Endothelial cell of umbilical vein (primary cell): ENCODE measurements at regions not wholly inside any gene's neighbourhood (a gene's known extent, or its start where the extent isn't known, plus 50 kb on each side); places are given as distances from the start of the nearest gene placed in this dataset.

Experiments used
- BruUV-seq: library from RNA; stranded (reverse); fragments of 400-500 nt; replicated peaks from 2 replicates; lab custom pipeline; 2021; lab: Mats Ljungman, UMichigan
- CTCF ChIA-PET: fragments of 300-600, 350-600 bp; sonication (Branson Sonifier 250); formaldehyde crosslinking; loops from one replicate; lab custom pipeline; 2021; ENCODE audit warnings: antibody characterized with exemption, inconsistent platforms; lab: Charles Lee
- POLR2A ChIA-PET: fragments of 300-600, 350-600 bp; sonication (Branson Sonifier 250); formaldehyde crosslinking; loops from one replicate; lab custom pipeline; 2021; ENCODE audit warnings: antibody characterized with exemption, inconsistent platforms; lab: Charles Lee
- DNase-seq: peaks from one replicate; pipeline ENCODE4 v3.0.0-alpha.2; 2011; ENCODE audit warnings: low read depth, low spot score
- FAIRE-seq: peaks from 2 replicates; lab custom pipeline; 2011; peaks lifted over from hg19 to GRCh38; lab: Jason Lieb, UNC
- H2AFZ ChIP-seq: 2 replicates; pipeline ENCODE4 v1.6.0; 2012; ENCODE audit warnings: low read depth, low read length, control low read depth, inconsistent platforms
- H3K27ac ChIP-seq: 2 replicates; pipeline ENCODE4 v1.5.1; 2011; ENCODE audit warnings: low read depth, mild to moderate bottlenecking, control low read depth, low read length, moderate library complexity; ENCODE audit not compliant: insufficient read depth
- H3K27me3 ChIP-seq, 2 experiments: 2 replicates each; pipeline versions ENCODE4 v1.6.0 to v1.6.1; 2011; ENCODE audit warnings: low read length in 2 of 2, mixed read lengths in 1 of 2; ENCODE audit not compliant: control insufficient read depth in 2 of 2, insufficient read depth in 2 of 2
- H3K36me3 ChIP-seq, 2 experiments: 2 replicates in 1 of 2; 3 replicates in 1 of 2; pipeline ENCODE4 v1.5.1; 2011; ENCODE audit warnings: low read length in 2 of 2, mild to moderate bottlenecking in 1 of 2, moderate library complexity in 1 of 2; ENCODE audit not compliant: control insufficient read depth in 2 of 2, insufficient read depth in 2 of 2; ENCODE audit errors: extremely low read depth in 1 of 2
- H3K4me1 ChIP-seq: 3 replicates; pipeline ENCODE4 v1.5.1; 2011; ENCODE audit warnings: mild to moderate bottlenecking, low read length; ENCODE audit not compliant: control insufficient read depth, insufficient read depth; ENCODE audit errors: extremely low read depth
- H3K4me2 ChIP-seq: 2 replicates; pipeline ENCODE4 v1.6.1; 2011; ENCODE audit warnings: low read length, control low read depth, mixed read lengths; ENCODE audit not compliant: insufficient read depth
- H3K4me3 ChIP-seq, 3 experiments: fragments of 200-600 bp in 1 of 3; sonication (generic), shearing (Covaris generic) in 1 of 3; replicated peaks in 1 of 3; 2 replicates each; pipeline ENCODE4 v1.5.1; 2011 to 2016; ENCODE audit warnings: control low read depth in 3 of 3, low read length in 3 of 3, mild to moderate bottlenecking in 2 of 3, inconsistent platforms in 1 of 3, low read depth in 1 of 3, moderate library complexity in 1 of 3; ENCODE audit not compliant: insufficient read depth in 1 of 3
- H3K79me2 ChIP-seq: 2 replicates; pipeline ENCODE4 v1.6.0; 2012; ENCODE audit warnings: low read length, inconsistent platforms; ENCODE audit not compliant: control insufficient read depth, insufficient read depth
- H3K9ac ChIP-seq: replicated peaks from 2 replicates; pipeline ENCODE3; 2011; ENCODE audit warnings: low read length, control low read depth; ENCODE audit not compliant: insufficient read depth; ENCODE audit errors: extremely low read depth
- H3K9me1 ChIP-seq: replicated peaks from 3 replicates; pipeline ENCODE4 v1.6.0; 2011; ENCODE audit warnings: mild to moderate bottlenecking, low read length; ENCODE audit not compliant: control insufficient read depth, insufficient read depth; ENCODE audit errors: extremely low read depth
- H3K9me3 ChIP-seq: replicated peaks from 2 replicates; pipeline ENCODE4 v1.5.1; 2012; ENCODE audit warnings: low read length, inconsistent platforms; ENCODE audit not compliant: control insufficient read depth, insufficient read depth
- H4K20me1 ChIP-seq: replicated peaks from 2 replicates; pipeline ENCODE3; 2011; ENCODE audit warnings: mild to moderate bottlenecking, low read length; ENCODE audit not compliant: control insufficient read depth, insufficient read depth; ENCODE audit errors: extremely low read depth
- EZH2 ChIP-seq: IDR thresholded peaks from 2 replicates; pipeline ENCODE4 v1.6.1; 2012; ENCODE audit warnings: borderline replicate concordance, low read depth, mild to moderate bottlenecking, moderate library complexity, low read length, inconsistent platforms; ENCODE audit not compliant: severe bottlenecking
- FOS ChIP-seq: IDR thresholded peaks from 2 replicates; pipeline ENCODE4 v1.6.1; 2011; ENCODE audit warnings: mild to moderate bottlenecking, low read length, moderate library complexity, borderline replicate concordance; ENCODE audit not compliant: insufficient read depth
- GATA2 ChIP-seq: IDR thresholded peaks from 2 replicates; pipeline ENCODE4 v1.7.0; 2011; ENCODE audit warnings: low read depth, mild to moderate bottlenecking, moderate library complexity, mixed read lengths, low read length; ENCODE audit not compliant: insufficient read length, insufficient read depth
- JUN ChIP-seq: IDR thresholded peaks from 2 replicates; pipeline ENCODE4 v1.6.1; 2011; ENCODE audit warnings: borderline replicate concordance, low read depth; ENCODE audit not compliant: insufficient read length, insufficient read depth
- MYC ChIP-seq: IDR thresholded peaks from one replicate; pipeline ENCODE4 v1.6.1; 2011; ENCODE audit warnings: mild to moderate bottlenecking, low read depth, low read length
- POLR2A ChIP-seq: IDR thresholded peaks from 2 replicates; pipeline ENCODE4 v1.6.1; 2012; ENCODE audit warnings: low read depth, mild to moderate bottlenecking, control low read depth, low read length
- POLR2AphosphoS5 ChIP-seq: IDR thresholded peaks from 2 replicates; pipeline ENCODE4 v1.6.1; 2012; ENCODE audit warnings: low read depth, mild to moderate bottlenecking, control low read depth, low read length, moderate library complexity; ENCODE audit not compliant: insufficient read depth
- dilution Hi-C: fragments of 300-500 bp; cut with MboI; formaldehyde crosslinking; loops from one replicate; pipeline ENCODE4 v1.15.0; 2019; ENCODE audit warnings: low sequenced_read_pairs; ENCODE audit not compliant: extremely low pct_ligation_motif_present
- intact Hi-C: fragments of 100-400 bp; cut with micrococcal nuclease; formaldehyde crosslinking; loops from one replicate; pipeline ENCODE4 v1.10.0; 2022
- TF ChIP-seq, protein P1 (sequence below): IDR thresholded peaks from 2 replicates; pipeline ENCODE4 v1.6.1; 2011; ENCODE audit not compliant: insufficient read depth, insufficient read length
- TF ChIP-seq, protein P2 (sequence below), 2 donors: IDR thresholded peaks; 1 replicate in 1 of 2; 2 replicates in 1 of 2; pipeline ENCODE4 v1.5.1; 2011; ENCODE audit warnings: low read length in 2 of 2, mild to moderate bottlenecking in 2 of 2, moderate library complexity in 2 of 2, control low read depth in 1 of 2, inconsistent platforms in 1 of 2, low read depth in 1 of 2; ENCODE audit not compliant: insufficient read depth in 1 of 2; ENCODE audit errors: extremely low read depth in 1 of 2

DNA sequence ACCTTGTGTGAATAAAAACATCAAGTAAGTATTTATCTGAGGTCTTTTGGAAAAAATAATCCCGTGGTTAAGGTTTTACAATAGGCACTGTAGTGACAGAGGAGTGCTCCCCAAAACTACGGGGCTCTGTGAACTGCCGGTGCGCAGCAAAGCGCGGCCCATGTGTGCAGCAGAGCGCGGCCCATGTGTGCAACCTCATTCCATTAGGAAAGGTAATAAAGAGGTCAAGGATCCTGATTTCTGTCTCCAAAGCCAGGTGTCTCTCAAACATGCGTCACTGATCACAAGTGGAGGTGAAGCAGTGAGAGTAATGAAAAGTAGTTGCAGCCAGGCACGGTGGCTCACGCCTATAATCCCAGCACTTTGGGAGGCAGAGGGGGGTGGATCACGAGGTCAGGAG lies 58.7 kb downstream of the MRPL57 start:
- no TSS peak for BruUV-seq
- ChIA-PET POLR2A (no interaction called here), CTCF (no interaction called here)
- Histone ChIP-seq H3K27ac (no peak overlapping the region), H3K9ac (no peak overlapping the region), H3K36me3 (no peaks in the 10 kb centered on the region), H3K4me1 (no peaks in the 10 kb centered on the region), H2AFZ (no peak overlapping the region), H4K20me1 (no peaks in the 10 kb centered on the region), H3K4me3 (no peak overlapping the region), H3K9me1 (no peaks in the 10 kb centered on the region), H3K79me2 (no peaks in the 10 kb centered on the region), H3K27me3 (peaks cover 14 to 16% of the 10 kb centered on the region in 2 experiments), H3K4me2 (no peak overlapping the region), H3K9me3 (no peaks in the 10 kb centered on the region)
- no peak for TF ChIP-seq GATA2
- no peak for TF ChIP-seq POLR2A
- TF ChIP-seq, protein P1, sequence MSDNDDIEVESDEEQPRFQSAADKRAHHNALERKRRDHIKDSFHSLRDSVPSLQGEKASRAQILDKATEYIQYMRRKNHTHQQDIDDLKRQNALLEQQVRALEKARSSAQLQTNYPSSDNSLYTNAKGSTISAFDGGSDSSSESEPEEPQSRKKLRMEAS = no peak
- TF ChIP-seq, protein P2, sequence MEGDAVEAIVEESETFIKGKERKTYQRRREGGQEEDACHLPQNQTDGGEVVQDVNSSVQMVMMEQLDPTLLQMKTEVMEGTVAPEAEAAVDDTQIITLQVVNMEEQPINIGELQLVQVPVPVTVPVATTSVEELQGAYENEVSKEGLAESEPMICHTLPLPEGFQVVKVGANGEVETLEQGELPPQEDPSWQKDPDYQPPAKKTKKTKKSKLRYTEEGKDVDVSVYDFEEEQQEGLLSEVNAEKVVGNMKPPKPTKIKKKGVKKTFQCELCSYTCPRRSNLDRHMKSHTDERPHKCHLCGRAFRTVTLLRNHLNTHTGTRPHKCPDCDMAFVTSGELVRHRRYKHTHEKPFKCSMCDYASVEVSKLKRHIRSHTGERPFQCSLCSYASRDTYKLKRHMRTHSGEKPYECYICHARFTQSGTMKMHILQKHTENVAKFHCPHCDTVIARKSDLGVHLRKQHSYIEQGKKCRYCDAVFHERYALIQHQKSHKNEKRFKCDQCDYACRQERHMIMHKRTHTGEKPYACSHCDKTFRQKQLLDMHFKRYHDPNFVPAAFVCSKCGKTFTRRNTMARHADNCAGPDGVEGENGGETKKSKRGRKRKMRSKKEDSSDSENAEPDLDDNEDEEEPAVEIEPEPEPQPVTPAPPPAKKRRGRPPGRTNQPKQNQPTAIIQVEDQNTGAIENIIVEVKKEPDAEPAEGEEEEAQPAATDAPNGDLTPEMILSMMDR (IDR thresholded peaks at IDR 0.05; ENCODE audit: extremely low read depth in 1 of 2, insufficient read depth in 1 of 2, low read depth in 1 of 2, low read length in 2 of 2) = no peak
- no peak for TF ChIP-seq FOS
- TF ChIP-seq JUN = no peak
- no peak for TF ChIP-seq POLR2AphosphoS5
- TF ChIP-seq MYC = no peak
- TF ChIP-seq EZH2 = no peak
- intact Hi-C loops (no loop called here), dilution Hi-C loops (no loop called here)
- DNase-seq = no peak
- FAIRE-seq = no peak
